GM10248 (cell line): ENCODE measurements at regions not wholly inside any gene's neighbourhood (a gene's known extent, or its start where the extent isn't known, plus 50 kb on each side); places are given as distances from the start of the nearest gene placed in this dataset.

ENCODE experiments used
- CTCF ChIA-PET: fragments of 300-600 bp; sonication (Branson Sonifier 250); formaldehyde crosslinking; extraction: SDS; loops from one replicate; lab custom pipeline; 2021; ENCODE audit warnings: antibody characterized with exemption; lab: Yijun Ruan, JAX
- POLR2A ChIA-PET: fragments of 350-650 bp; sonication (Branson Sonifier 250); formaldehyde crosslinking; extraction: SDS; loops from one replicate; lab custom pipeline; 2020; ENCODE audit warnings: antibody characterized with exemption; lab: Yijun Ruan, JAX
- DNase-seq: peaks from one replicate; pipeline ENCODE4 v3.0.0; 2012; ENCODE audit errors: extremely low spot score
- CTCF ChIP-seq: IDR thresholded peaks from 2 replicates; pipeline ENCODE4 v1.5.1; 2012; ENCODE audit warnings: mild to moderate bottlenecking, low read depth; ENCODE audit errors: extremely low read depth, missing control alignments, control extremely low read depth

DNA sequence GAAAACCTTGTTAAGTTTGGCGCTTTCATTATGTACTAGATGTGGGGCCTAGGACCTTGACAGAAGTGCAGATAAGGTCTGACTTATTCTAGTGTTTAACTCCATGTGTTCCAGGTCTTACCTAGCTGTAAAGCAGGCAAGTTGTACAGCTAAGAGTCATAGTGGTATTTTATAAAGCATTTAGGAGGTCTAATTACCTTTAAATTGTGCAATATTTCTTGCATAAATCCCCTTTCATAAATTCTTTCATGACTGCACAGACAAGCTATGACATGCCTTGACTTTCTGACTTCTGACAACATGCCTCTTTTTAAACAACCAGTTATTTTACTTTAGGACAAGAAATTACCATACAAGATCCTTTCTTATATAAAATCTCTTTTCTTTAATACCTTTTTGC lies 151.6 kb upstream of the VSTM2A start:
- CTCF ChIA-PET: interaction anchor here (1.5 kb wide), 1 partner anchor 8 kb away, joined by 3 read pairs; no protein-coding TSS in a partner anchor
- POLR2A ChIA-PET: no interaction called here
- no peak for DNase-seq
- no peak for TF ChIP-seq CTCF

DNA sequence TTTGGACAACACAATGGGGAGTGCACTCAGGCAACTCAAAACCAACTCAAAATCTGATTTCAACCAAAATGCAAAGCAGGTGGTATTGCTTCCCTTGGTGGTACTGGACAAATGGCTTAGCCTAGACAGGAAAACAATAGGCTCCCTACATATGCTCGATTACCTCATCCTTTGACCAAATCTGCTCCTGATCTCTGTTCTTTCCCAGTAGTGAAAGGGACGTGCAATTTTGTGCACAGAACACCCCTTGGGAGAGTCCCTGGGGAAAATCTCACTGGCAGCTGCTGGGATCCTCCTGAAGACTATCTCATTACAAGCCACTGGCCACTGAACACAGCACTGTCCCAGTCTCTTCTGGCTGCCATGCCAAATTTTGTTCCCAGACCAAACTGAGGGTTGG lies 149.2 kb upstream of the VSTM2A start:
- no peak for TF ChIP-seq CTCF
- POLR2A ChIA-PET: no interaction called here
- CTCF ChIA-PET: no interaction called here
- DNase-seq: no peak

DNA sequence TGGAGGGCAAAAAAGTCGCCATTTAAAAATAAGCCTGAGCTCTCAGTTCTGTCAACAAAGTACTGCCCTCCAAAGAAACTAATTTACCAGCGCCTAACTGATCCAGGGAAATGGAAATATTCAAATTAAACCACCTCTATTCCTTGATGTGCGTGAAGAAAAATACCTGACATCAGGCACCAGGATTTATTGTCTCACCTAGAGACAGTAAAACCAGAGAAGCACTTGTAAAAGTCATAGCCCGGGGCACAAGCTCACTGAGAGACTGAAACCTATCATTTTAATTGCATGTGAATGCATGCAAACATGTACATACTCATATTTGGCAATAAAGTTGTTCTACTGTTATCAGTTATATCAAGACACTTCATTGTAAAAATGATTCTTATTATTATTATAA lies 147.3 kb upstream of the VSTM2A start:
- CTCF ChIA-PET: no interaction called here
- TF ChIP-seq CTCF: no peak
- no peak for DNase-seq
- POLR2A ChIA-PET: no interaction called here

DNA sequence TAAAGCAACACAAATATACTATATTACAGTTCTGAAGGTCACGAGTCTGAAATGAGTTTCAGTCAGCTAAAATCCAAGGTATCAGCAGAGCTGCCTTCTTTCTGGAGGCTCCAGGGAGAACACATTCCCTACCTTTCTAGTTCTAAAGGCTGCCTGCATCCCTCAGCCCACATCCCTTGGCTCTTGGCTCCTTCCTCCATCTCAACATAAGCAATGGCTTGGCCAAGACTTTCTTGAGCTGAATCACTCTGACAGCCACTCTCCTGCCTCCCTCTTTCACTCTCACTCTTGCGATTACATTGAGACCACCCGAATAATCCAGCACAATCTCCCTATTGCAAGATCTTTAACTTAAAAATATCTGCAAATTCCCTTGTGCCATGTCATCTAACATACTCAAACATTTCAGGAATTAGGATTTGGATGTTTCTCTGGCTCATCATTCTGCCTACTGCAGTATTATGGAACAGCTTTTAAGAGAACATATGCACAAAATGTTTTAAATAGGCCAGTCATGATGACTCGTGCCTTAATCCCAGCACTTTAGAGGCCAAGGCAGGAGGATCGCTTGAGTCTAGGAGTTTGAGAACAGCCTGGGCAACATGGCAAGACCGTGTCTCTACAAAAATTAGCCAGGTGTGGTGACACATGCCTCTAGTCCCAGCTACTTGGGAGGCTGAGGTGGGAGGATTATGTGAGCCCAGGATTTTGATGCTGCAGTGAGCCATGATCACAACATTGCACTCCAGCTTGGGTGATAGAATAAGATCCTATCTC lies 144.2 kb upstream of the VSTM2A start:
- ChIA-PET CTCF (no interaction called here), POLR2A (no interaction called here)
- no peak for DNase-seq
- no peak for TF ChIP-seq CTCF

GRCh38 chr7:54398863-54399262 lies 143.3 kb upstream of the VSTM2A start:
- POLR2A ChIA-PET: no interaction called here

DNA sequence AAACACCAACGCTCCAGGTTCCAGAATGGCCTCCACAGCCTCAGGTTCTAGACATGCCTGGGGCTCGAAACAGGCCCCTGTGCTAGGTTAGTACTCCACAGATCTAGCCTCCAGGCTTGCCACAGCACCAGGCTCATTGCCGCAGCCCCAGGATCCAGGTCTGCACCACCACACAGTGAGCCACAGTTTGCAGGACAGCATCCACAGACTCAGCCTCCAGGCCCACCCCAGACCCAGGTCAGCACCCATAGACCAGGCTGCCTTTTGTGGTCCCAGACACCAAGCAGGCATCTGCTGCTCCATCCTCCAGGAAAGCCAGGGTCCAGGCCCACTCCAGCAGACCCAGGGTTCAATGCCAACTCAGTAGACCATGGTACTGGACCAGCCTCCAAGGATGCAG lies 132.3 kb upstream of the VSTM2A start:
- TF ChIP-seq CTCF: no peak
- no peak for DNase-seq
- ChIA-PET CTCF (no interaction called here), POLR2A (no interaction called here)

More at GRCh38 chr7:54398863-54399262, 143.3 kb upstream of the VSTM2A start:
- CTCF ChIA-PET: no interaction called here
- no peak for TF ChIP-seq CTCF
- DNase-seq: no peak
